Adrenal gland (tissue), 5 donors: ENCODE measurements at regions not wholly inside any gene's neighbourhood (a gene's known extent, or its start where the extent isn't known, plus 50 kb on each side); places are given as distances from the start of the nearest gene placed in this dataset.

Source experiments
- POLR2A ChIP-seq, 2 donors: fragments of 450-650 bp; IDR thresholded peaks; one replicate each; pipeline ENCODE4 v1.6.1; 2017; ENCODE audit warnings: antibody characterized with exemption in 2 of 2, mild to moderate bottlenecking in 2 of 2, moderate library complexity in 1 of 2
- TF ChIP-seq, protein P1 (sequence below), 6 experiments: fragments of 450-650 bp in 4 of 6; fragments of 200-600 bp in 2 of 6; sonication (generic) in 1 of 6; IDR thresholded peaks; 1 replicate in 5 of 6; 2 replicates in 1 of 6; pipeline versions ENCODE4 v1.5.1 to v1.8.0; 2016 to 2021; ENCODE audit warnings: antibody characterized with exemption in 6 of 6, mild to moderate bottlenecking in 2 of 6, moderate library complexity in 1 of 6
- donor health status: DM: no; HTN: no; CAD: no.

DNA sequence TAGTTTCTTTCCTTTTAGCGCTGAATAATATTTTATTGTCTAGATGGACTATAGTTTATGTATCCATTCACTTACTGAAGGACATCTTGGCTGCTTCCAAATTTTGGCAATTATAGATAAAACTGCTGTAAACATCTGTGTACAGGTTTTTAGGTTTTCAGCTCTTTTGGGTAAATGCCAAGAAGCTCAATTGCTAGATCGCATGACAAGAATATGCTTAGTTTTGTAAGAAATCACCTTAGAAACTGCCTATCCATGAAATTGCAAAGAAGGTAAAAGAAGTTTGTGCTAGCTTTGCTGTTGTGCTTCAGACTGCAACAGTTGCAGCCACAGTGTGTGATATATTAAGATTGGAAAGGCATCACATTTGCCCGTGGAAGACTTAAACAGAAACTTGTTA is 103.2 kb upstream of the TNS3 start:
- TF ChIP-seq, protein P1, sequence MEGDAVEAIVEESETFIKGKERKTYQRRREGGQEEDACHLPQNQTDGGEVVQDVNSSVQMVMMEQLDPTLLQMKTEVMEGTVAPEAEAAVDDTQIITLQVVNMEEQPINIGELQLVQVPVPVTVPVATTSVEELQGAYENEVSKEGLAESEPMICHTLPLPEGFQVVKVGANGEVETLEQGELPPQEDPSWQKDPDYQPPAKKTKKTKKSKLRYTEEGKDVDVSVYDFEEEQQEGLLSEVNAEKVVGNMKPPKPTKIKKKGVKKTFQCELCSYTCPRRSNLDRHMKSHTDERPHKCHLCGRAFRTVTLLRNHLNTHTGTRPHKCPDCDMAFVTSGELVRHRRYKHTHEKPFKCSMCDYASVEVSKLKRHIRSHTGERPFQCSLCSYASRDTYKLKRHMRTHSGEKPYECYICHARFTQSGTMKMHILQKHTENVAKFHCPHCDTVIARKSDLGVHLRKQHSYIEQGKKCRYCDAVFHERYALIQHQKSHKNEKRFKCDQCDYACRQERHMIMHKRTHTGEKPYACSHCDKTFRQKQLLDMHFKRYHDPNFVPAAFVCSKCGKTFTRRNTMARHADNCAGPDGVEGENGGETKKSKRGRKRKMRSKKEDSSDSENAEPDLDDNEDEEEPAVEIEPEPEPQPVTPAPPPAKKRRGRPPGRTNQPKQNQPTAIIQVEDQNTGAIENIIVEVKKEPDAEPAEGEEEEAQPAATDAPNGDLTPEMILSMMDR (IDR thresholded peaks at IDR 0.05) = no peak
- TF ChIP-seq POLR2A (IDR thresholded peaks at IDR 0.05) = no peak
